ENCODE measurements at regions not wholly inside any gene's neighbourhood (a gene's known extent, or its start where the extent isn't known, plus 50 kb on each side); places are given as distances from the start of the nearest gene placed in this dataset.

DNA sequence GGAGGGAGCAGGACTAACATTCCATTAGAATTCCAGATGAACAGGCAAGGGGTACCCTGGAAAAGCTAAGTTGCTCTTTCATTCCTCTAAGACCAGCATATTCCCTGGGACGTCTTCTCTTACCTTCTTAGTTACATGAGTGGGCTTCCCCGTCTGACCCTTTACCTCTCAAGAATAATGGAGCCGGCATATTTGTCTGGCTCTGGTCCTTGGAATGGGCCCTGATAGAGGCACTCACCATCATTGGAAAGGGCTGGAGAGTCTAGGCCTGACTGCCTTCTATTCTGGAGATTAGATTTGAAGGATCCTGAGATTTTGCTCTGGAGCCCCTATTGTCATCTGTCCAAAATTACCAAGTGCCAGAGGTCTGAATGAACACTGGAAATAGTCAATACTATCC lies 347.5 kb downstream of the MYCN start:
- intact Hi-C loops (cut with micrococcal nuclease) = no loop called here
- H3K36me3 Mint-ChIP-seq (ENCODE audit: low read depth) = no peaks in the 10 kb centered on the region
- no peak for ATAC-seq (ENCODE audit: low read depth)

DNA sequence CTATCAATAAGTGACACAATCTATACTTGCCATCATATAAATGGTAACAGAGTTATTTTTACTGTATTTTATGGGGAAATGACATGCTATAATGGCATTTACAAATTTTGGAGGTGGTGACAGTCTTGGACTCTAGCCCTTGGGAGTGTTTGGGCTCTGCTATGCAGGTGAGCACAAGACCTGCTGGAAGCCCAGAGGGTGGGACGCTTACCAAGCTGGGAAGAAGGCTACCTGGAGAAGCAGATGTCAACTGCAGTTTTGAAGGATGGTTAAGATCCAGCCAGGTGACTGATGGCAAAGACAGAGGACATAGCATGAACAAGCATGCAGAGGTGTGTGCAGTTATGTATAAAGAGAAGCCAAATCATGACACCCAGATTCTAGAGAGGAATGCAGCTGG lies 346.9 kb downstream of the MYCN start:
- TF ChIP-seq, protein P1, sequence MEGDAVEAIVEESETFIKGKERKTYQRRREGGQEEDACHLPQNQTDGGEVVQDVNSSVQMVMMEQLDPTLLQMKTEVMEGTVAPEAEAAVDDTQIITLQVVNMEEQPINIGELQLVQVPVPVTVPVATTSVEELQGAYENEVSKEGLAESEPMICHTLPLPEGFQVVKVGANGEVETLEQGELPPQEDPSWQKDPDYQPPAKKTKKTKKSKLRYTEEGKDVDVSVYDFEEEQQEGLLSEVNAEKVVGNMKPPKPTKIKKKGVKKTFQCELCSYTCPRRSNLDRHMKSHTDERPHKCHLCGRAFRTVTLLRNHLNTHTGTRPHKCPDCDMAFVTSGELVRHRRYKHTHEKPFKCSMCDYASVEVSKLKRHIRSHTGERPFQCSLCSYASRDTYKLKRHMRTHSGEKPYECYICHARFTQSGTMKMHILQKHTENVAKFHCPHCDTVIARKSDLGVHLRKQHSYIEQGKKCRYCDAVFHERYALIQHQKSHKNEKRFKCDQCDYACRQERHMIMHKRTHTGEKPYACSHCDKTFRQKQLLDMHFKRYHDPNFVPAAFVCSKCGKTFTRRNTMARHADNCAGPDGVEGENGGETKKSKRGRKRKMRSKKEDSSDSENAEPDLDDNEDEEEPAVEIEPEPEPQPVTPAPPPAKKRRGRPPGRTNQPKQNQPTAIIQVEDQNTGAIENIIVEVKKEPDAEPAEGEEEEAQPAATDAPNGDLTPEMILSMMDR (IDR thresholded peaks at IDR 0.05) = no peak
- ATAC-seq (ENCODE audit: low read depth) = no peak

More for the DNA sequence above, 347.5 kb downstream of the MYCN start:
- DNase-seq = no peak
- Mint-ChIP-seq H3K27me3 (peaks cover 12% of the 10 kb centered on the region), H3K4me3 (no peak overlapping the region), H3K27ac (no peak overlapping the region), H3K4me1 (no peaks in the 10 kb centered on the region), H3K9me3 (no peaks in the 10 kb centered on the region)
- TF ChIP-seq, protein P1 (IDR thresholded peaks at IDR 0.05) = no peak
- ChIA-PET POLR2A (no interaction called here), CTCF (no interaction called here)

DNA sequence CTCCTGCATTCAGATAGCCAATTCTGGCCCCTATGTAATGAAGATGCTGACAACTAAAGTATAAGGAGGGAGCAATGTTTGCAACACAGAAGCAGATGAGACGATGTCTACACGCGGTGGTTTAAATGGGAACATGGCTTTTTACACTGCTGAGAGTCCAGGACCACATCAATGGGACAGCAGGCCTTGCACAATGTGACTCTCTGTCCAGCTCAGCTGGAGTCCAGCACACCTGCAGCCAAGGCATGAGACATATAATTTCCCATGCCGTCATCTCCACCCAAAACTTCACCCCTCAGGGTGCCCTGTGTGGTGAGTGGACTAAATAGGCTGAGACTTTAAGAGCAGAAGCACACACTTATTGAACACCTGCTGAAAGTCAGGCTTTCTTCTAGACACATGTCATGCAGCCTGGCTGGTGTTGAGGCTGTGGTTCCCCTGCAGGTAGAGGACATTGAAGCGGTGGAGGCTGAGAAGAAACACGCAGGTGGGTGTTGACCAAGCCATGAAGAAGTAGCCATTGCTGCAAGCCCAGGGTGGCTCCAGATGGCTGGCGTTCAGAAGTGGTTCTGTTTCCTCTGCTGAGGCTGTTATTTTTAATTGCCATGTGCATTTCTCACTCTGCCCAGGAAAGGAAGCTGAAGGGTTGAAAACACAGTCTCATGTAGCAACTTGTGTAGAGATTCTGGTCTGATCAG lies 345.6 kb downstream of the MYCN start:
- Mint-ChIP-seq H3K4me3 (no peak overlapping the region), H3K27me3 (peaks cover 9% of the 10 kb centered on the region), H3K36me3 (ENCODE audit: low read depth) (no peaks in the 10 kb centered on the region), H3K9me3 (no peaks in the 10 kb centered on the region), H3K27ac (no peak overlapping the region), H3K4me1 (no peaks in the 10 kb centered on the region)
- POLR2A ChIA-PET = no interaction called here
- intact Hi-C loops (cut with micrococcal nuclease) = no loop called here
- ATAC-seq (ENCODE audit: low read depth) = no peak
- DNase-seq = no peak
- TF ChIP-seq, protein P1 (IDR thresholded peaks at IDR 0.05) = no peak
- CTCF ChIA-PET = no interaction called here

More for the DNA sequence above, 346.9 kb downstream of the MYCN start:
- no peaks in the 10 kb centered on the region for H3K4me1 Mint-ChIP-seq
- ChIA-PET CTCF (no interaction called here), POLR2A (no interaction called here)
- intact Hi-C loops (cut with micrococcal nuclease) = no loop called here
- H3K36me3 Mint-ChIP-seq (ENCODE audit: low read depth) = no peaks in the 10 kb centered on the region
- H3K9me3 Mint-ChIP-seq = no peaks in the 10 kb centered on the region
- H3K27me3 Mint-ChIP-seq = peaks cover 10% of the 10 kb centered on the region
- H3K4me3 Mint-ChIP-seq = no peak overlapping the region
- H3K27ac Mint-ChIP-seq = no peak overlapping the region
- no peak for DNase-seq

DNA sequence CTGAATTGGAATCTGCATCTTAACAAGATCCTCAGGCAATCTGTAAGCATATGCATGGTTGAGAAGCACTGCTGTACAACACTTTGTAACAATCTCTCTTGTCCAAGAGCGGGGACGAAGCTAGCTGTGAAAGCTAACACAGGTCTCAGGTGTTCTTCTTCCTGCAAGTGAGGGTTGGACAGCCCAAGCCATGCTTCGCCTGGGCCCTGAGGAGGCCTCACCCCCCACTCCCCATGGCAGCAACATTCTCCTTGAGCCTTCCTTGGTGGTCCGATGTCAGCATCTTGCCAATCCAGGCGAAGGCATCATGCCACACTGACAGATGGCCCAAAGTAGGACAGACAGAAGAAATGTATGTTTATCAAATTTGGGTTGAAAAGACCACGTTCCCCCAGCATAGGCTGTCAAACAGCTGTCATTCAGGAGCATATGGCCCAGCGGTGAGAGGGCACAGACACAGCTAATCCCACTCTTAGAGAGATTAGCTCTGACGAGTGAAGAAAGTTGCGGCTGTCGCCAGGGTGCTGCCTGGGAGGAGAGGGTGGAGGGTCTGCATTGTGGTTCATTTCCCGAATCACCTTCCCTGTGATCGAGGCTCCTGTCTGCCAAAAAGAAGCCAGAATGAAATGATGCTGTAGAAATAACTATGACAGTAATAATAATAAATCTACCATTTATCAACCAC lies 344.7 kb downstream of the MYCN start:
- peaks cover 9% of the 10 kb centered on the region for H3K27me3 Mint-ChIP-seq
- DNase-seq = no peak
- H3K9me3 Mint-ChIP-seq = no peaks in the 10 kb centered on the region
- ChIA-PET CTCF (no interaction called here), POLR2A (no interaction called here)
- TF ChIP-seq, protein P1 (IDR thresholded peaks at IDR 0.05) = no peak
- intact Hi-C loops (cut with micrococcal nuclease) = no loop called here
- no peaks in the 10 kb centered on the region for H3K4me1 Mint-ChIP-seq
- no peak overlapping the region for H3K27ac Mint-ChIP-seq
- no peak for ATAC-seq (ENCODE audit: low read depth)
- H3K36me3 Mint-ChIP-seq (ENCODE audit: low read depth) = no peaks in the 10 kb centered on the region
- no peak overlapping the region for H3K4me3 Mint-ChIP-seq

DNA sequence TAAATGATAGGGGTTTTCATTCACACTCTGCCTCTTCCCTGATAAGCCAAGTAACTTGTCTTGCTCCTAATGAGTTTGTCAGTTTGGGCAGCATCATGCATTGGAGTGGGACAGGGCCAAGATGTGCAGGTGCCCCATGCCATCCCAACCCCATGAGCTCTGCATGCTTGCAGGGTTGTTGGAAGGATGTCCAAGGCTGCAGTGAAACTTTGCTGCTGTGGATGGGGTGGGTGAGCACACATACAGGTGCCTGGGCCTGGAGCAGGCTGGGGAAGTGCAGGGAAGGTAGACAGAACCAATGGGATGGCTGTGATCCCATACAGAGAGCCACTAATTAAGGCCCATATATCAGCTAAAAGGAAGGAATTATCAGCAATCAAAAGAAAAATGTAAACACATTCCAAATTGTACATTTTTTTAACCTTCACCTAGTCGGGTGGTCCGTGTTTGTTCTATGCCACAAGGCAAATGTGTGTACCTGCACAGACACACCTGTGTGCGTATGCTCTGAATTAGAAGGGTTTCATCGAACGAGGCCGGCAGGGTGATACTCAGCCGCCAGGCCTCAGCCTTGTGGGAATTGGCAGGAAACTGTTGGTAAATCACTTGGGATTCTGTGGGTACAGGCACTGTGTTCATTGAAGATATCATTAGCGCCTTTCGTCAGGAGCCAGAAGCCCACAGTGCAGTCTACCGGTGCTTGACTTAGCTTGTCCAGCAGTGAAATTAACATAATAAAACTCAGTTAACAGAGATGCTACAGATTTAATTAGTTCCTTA lies 342.9 kb downstream of the MYCN start:
- POLR2A ChIA-PET = no interaction called here
- no peak for DNase-seq
- no peak overlapping the region for H3K27ac Mint-ChIP-seq
- H3K4me1 Mint-ChIP-seq = no peaks in the 10 kb centered on the region
- H3K9me3 Mint-ChIP-seq = no peaks in the 10 kb centered on the region
- CTCF ChIA-PET = no interaction called here
- no peak overlapping the region for H3K4me3 Mint-ChIP-seq
- no peaks in the 10 kb centered on the region for H3K36me3 Mint-ChIP-seq (ENCODE audit: low read depth)
- intact Hi-C loops (cut with micrococcal nuclease) = no loop called here
- TF ChIP-seq, protein P1 (IDR thresholded peaks at IDR 0.05) = no peak
- peaks cover 9% of the 10 kb centered on the region for H3K27me3 Mint-ChIP-seq
- no peak for ATAC-seq (ENCODE audit: low read depth)

All from activated B cell treated with CpG ODN at 0.5 μM for 24 hours (primary cell).